ENCODE measurements at regions not wholly inside any gene's neighbourhood (a gene's known extent, or its start where the extent isn't known, plus 50 kb on each side); places are given as distances from the start of the nearest gene placed in this dataset.

DNA sequence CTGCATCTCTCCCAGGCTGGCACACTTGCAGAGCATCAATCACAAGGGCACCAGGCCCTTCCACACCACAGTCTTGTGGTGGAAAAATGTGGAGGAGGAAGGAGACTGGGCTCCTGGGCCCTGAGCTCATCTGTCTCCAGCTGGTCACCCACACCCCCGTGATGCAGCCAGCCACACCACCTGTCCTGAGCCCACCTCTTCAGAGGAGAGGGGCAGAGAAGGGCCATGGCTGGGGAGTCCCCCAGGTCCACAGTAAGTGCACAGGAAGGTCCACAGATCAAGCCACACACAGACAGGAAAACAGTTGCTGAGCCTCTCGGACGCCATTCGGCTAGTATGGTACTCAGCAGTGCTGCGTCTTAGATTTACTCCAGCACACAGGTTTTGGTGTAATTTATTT lies 203.5 kb upstream of the SALL3 start:
- ChIA-PET CTCF (no interaction called here), POLR2A (no interaction called here)
- Mint-ChIP-seq H3K9me3 (no peaks in the 10 kb centered on the region), H3K4me3 (no peak overlapping the region), H3K27me3 (no peaks in the 10 kb centered on the region), H3K27ac (no peak overlapping the region), H3K36me3 (no peaks in the 10 kb centered on the region), H3K4me1 (ENCODE audit: low read depth) (no peaks in the 10 kb centered on the region)
- intact Hi-C loops (cut with micrococcal nuclease) = no loop called here
- no peak for DNase-seq

DNA sequence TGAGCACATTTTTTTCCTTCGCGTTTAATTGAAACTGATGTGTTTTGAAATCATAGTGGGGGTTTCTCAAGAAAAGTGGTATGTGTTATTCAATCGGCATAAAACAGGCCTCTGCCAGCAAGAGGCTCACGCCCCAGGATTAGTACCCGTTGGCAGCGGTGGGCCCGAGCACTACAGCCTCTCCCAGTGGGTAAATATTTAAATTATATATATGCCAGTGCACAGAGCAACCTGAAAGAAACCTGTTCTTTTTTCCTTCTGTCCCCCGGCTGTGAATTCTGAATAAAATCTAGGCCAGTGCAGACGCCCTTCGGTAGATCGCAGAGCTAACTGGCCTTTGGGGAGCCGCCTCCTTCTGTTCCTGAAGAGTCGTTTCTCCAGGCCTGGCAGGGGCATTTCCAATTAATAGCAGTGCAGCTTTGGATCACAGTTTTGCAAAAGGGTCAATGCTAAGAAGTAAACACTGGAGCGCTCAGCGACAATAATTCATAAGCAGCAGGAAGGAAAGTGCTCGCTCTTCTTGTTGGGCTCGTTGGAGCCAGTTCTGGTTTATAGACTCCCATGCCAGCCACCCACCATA lies 202.8 kb upstream of the SALL3 start:
- Mint-ChIP-seq H3K9me3 (no peaks in the 10 kb centered on the region), H3K36me3 (no peaks in the 10 kb centered on the region), H3K4me3 (no peak overlapping the region), H3K27ac (no peak overlapping the region), H3K4me1 (ENCODE audit: low read depth) (no peaks in the 10 kb centered on the region), H3K27me3 (no peaks in the 10 kb centered on the region)
- intact Hi-C loops (cut with micrococcal nuclease) = no loop called here
- ChIA-PET CTCF (no interaction called here), POLR2A (no interaction called here)
- DNase-seq = no peak

DNA sequence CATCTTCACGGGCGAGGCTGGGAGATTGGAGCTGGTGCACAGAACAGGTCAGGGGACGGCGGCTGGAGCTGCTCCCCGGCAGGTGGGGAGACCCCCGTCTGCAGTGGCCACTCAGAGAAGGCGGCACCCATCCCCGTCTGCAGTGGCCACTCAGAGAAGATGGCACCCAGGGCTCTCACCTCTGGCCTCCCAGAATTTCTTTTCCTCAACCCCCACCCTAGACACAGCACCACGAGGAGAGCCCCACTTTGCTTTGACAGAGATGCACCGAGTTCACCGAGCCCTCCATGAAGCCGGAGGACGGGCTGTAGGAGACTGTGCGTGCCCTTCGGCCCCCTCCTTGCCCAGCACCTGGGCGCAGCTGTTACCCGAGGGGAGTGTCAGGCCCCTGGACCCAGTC lies 201.6 kb upstream of the SALL3 start:
- no peak overlapping the region for H3K27ac Mint-ChIP-seq
- no peak for DNase-seq
- H3K36me3 Mint-ChIP-seq = no peaks in the 10 kb centered on the region
- intact Hi-C loops (cut with micrococcal nuclease) = no loop called here
- H3K4me1 Mint-ChIP-seq (ENCODE audit: low read depth) = no peaks in the 10 kb centered on the region
- no peaks in the 10 kb centered on the region for H3K27me3 Mint-ChIP-seq
- no peaks in the 10 kb centered on the region for H3K9me3 Mint-ChIP-seq
- H3K4me3 Mint-ChIP-seq = no peak overlapping the region
- CTCF ChIA-PET = no interaction called here
- POLR2A ChIA-PET = no interaction called here

DNA sequence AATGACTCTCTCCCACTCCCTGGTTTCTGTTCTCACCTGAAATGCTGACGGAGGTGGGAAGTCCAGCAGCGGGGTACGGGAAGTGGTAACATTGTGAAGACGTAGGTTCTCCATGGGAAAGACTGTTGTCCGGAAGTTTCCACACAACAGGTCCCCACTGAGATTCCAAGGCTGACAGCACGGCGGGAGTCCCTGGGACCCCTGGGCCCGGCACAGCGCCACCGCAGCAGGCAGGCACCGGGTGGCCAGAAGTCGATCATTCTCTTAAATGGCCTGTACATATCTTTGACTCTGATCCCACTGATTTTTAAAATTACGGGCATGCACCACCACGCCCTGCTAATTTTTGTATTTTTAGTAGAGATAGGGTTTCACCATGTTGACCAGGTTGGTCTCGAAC lies 201.0 kb upstream of the SALL3 start:
- ChIA-PET CTCF (no interaction called here), POLR2A (no interaction called here)
- Mint-ChIP-seq H3K4me1 (ENCODE audit: low read depth) (no peaks in the 10 kb centered on the region), H3K4me3 (no peak overlapping the region), H3K27me3 (no peaks in the 10 kb centered on the region), H3K36me3 (no peaks in the 10 kb centered on the region), H3K9me3 (no peaks in the 10 kb centered on the region), H3K27ac (no peak overlapping the region)
- no peak for DNase-seq
- intact Hi-C loops (cut with micrococcal nuclease) = no loop called here

DNA sequence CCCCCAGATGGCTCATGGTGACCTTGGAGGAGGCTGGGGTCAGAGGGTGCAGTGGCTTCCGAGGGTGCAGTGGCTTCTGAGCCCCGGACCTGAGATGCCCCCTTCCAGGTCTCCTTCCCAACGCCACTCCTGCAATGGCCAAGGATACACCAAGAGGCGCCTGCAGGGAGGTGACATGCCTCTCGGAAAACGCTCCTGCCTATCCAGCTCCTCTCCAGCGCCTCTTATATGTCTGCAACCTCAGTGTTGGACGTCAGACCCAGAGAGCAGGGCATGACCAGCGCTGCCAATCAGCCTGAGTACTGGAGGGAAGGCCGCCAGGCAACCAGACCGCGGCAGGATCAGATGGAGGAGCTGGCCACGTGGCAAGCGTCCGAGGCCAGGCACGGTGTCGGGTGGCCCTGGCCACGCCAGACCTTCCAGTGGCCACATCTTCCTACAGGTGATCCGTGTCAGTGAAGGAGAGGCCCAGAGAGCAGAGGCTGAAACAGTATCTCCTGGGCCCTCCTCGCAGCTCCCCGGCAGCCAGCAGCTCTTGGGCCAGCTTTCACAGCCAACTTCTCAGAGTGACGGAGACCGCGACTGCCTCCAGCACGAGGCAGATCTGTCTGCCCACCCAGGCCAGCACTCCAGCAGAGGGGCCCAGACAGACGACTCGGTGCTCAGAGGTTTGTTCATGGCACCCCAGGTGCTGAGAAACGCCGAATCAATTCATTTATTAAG lies 199.5 kb upstream of the SALL3 start:
- CTCF ChIA-PET = no interaction called here
- no peaks in the 10 kb centered on the region for H3K4me1 Mint-ChIP-seq (ENCODE audit: low read depth)
- H3K36me3 Mint-ChIP-seq = no peaks in the 10 kb centered on the region
- no peak for DNase-seq
- POLR2A ChIA-PET = no interaction called here
- intact Hi-C loops (cut with micrococcal nuclease) = no loop called here
- H3K9me3 Mint-ChIP-seq = no peaks in the 10 kb centered on the region
- no peaks in the 10 kb centered on the region for H3K27me3 Mint-ChIP-seq
- no peak overlapping the region for H3K4me3 Mint-ChIP-seq
- no peak overlapping the region for H3K27ac Mint-ChIP-seq

DNA sequence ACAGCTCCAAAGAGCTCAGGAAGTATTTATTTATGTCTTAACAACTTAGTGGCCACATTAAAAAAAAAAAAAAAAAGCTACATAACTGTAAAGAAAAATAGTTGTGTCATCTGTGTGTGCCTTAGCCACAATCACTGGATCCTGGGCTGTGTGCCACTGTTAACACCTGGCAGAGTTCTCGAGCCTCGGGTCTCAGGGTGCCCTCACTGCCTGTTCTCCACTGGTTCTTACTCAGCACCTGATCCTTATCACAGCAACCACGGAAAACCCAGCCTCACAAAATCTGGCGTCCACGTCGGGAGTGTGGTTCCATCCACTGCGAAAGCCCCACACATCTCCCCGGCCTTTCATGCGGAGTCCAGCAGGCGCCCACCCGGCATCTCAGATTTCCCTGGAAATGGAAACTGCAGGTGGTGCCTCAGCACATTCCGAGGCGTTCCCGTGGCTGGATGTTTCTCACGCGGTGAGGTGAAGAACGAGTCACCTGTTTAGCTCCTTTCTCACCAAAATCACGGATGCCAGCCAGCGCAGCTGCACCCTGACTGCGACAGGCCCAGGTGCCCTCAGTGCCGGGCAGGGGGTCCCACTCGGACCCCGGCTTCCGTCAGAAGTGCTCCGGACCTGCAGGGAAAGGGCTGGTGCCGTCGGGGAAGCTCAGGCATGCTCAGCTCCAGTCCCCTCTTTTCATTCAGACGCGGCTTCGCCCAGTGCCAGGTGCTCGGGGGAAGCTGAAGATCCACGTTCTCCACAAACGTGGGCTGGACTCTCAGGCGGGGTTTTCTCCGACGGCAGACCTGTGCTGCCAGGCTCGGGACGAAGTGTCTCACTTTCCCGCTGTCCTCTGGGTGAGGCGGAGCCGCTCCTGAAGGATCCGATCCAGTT lies 198.7 kb upstream of the SALL3 start:
- no peaks in the 10 kb centered on the region for H3K9me3 Mint-ChIP-seq
- no peak overlapping the region for H3K27ac Mint-ChIP-seq
- intact Hi-C loops (cut with micrococcal nuclease) = no loop called here
- DNase-seq = no peak
- ChIA-PET CTCF (no interaction called here), POLR2A (no interaction called here)
- no peak overlapping the region for H3K4me3 Mint-ChIP-seq
- H3K27me3 Mint-ChIP-seq = no peaks in the 10 kb centered on the region
- no peaks in the 10 kb centered on the region for H3K4me1 Mint-ChIP-seq (ENCODE audit: low read depth)
- no peaks in the 10 kb centered on the region for H3K36me3 Mint-ChIP-seq

DNA sequence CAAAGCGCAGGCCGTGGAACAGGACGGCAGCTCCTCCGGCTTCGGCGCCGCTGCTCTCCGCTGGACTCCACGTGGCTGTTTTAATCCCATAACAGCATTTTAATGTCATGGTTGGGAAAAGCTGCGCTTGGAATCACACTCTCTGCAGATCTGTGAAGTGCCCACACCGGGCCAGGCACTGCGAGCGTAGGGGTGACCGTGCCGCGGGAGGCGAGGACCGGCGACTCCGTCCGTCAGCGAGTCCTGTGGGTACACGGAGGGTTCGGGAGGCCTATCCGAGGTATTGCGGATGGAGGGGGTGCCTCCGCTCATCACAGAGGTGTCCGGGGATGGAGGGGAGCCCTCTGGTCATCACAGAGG lies 198.0 kb upstream of the SALL3 start:
- Mint-ChIP-seq H3K4me3 (no peak overlapping the region), H3K4me1 (ENCODE audit: low read depth) (no peaks in the 10 kb centered on the region), H3K27ac (no peak overlapping the region), H3K9me3 (no peaks in the 10 kb centered on the region), H3K27me3 (no peaks in the 10 kb centered on the region), H3K36me3 (no peaks in the 10 kb centered on the region)
- ChIA-PET POLR2A (no interaction called here), CTCF (no interaction called here)
- DNase-seq = no peak
- intact Hi-C loops (cut with micrococcal nuclease) = no loop called here

DNA sequence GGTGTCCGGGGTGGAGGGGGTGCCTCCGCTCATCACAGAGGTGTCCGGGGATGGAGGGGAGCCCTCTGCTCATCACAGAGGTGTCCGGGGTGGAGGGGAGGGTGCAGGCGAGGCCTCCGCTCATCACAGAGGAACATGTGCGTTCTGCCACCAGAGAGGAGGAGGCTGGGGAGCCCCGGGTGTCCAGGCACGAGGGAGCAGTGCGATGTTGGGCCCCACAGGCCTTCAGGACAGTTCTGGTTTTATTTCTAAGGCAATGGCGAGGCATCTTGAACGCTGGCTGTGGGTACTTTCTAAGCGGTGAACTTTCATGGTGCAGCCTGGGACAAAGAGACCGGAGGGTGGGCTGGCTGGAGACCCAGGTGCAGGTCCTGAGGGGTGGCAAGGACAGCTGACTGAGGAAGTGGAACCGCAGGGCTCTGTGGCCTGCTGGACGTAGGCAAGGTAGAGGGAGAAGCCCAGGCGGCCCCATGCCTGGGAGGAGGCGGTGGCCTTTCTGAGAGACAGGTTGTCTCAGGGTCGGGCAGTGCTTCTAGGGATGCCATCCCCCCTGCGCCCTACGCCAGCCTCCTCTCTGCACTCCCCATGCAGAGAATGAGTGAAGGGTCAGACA lies 196.6 kb upstream of the SALL3 start:
- Mint-ChIP-seq H3K27ac (no peak overlapping the region), H3K4me1 (ENCODE audit: low read depth) (no peaks in the 10 kb centered on the region), H3K4me3 (no peak overlapping the region), H3K9me3 (no peaks in the 10 kb centered on the region), H3K36me3 (no peaks in the 10 kb centered on the region), H3K27me3 (no peaks in the 10 kb centered on the region)
- DNase-seq = no peak
- ChIA-PET POLR2A (no interaction called here), CTCF (no interaction called here)
- intact Hi-C loops (cut with micrococcal nuclease) = no loop called here

DNA sequence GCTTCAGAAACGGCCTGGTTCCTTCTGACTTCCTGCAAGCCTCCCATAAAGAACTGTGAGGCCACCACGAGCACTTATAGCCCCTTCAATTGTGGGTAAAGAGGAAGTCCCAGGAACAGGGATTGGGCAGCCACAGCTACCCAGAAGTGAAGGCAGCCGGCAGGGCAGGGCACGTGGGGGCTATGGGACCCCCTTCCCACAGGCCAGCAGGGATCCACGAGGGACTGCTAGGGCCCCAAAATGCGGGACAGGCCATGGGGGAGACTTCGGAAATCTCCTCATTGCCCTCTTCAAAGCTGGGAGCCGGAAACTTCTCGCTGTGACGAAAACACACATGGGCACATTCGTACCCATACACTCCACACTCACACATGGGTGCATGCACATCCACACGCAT lies 196.1 kb upstream of the SALL3 start:
- H3K4me3 Mint-ChIP-seq = no peak overlapping the region
- ChIA-PET CTCF (no interaction called here), POLR2A (no interaction called here)
- H3K9me3 Mint-ChIP-seq = no peaks in the 10 kb centered on the region
- intact Hi-C loops (cut with micrococcal nuclease) = no loop called here
- DNase-seq = no peak
- no peaks in the 10 kb centered on the region for H3K36me3 Mint-ChIP-seq
- H3K27ac Mint-ChIP-seq = no peak overlapping the region
- H3K27me3 Mint-ChIP-seq = no peaks in the 10 kb centered on the region
- no peaks in the 10 kb centered on the region for H3K4me1 Mint-ChIP-seq (ENCODE audit: low read depth)

DNA sequence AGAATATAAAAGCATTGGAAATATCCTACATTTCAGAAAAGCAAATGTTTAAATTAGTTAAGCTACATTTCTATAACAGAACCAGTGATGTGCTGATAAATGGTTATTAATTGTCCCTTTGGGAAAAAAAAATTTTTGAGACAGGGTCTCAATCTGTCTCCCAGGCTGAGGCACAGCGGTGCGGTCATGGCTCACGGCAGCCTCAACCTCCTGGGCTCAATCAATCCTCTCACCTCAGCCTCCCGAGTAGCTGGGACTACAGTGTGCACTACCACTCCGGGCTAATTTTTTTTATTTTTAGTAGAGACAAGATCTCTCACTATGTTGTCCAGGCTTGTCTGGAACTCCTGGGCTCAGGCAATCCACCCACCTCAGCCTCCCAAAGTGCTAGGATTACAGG lies 194.8 kb upstream of the SALL3 start:
- POLR2A ChIA-PET = no interaction called here
- Mint-ChIP-seq H3K4me3 (no peak overlapping the region), H3K36me3 (no peaks in the 10 kb centered on the region), H3K4me1 (ENCODE audit: low read depth) (no peaks in the 10 kb centered on the region), H3K9me3 (no peaks in the 10 kb centered on the region), H3K27ac (no peak overlapping the region), H3K27me3 (no peaks in the 10 kb centered on the region)
- DNase-seq = no peak
- intact Hi-C loops (cut with micrococcal nuclease) = no loop called here
- CTCF ChIA-PET = no interaction called here

DNA sequence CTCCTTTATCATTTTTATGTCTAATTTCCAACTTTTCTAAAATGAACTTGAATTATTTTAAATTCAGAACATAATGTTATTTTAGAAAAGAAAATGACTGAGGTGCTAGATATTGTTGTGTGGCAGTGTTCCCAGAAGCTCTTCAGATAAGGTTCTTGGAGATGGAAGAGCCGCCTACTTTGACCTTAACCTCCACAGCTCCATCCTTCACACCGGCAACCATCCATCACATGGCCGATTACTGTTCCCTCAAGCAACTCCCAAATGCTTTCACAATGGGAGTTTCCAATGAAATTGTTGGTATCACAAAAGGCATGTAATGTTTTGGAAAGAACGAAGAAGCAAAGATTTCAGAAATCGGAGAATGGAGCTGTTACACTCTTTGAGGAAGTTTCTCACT lies 193.9 kb upstream of the SALL3 start:
- H3K36me3 Mint-ChIP-seq = no peaks in the 10 kb centered on the region
- H3K27me3 Mint-ChIP-seq = no peaks in the 10 kb centered on the region
- ChIA-PET CTCF (no interaction called here), POLR2A (no interaction called here)
- intact Hi-C loops (cut with micrococcal nuclease) = no loop called here
- no peak overlapping the region for H3K27ac Mint-ChIP-seq
- no peaks in the 10 kb centered on the region for H3K4me1 Mint-ChIP-seq (ENCODE audit: low read depth)
- no peaks in the 10 kb centered on the region for H3K9me3 Mint-ChIP-seq
- no peak for DNase-seq
- no peak overlapping the region for H3K4me3 Mint-ChIP-seq

DNA sequence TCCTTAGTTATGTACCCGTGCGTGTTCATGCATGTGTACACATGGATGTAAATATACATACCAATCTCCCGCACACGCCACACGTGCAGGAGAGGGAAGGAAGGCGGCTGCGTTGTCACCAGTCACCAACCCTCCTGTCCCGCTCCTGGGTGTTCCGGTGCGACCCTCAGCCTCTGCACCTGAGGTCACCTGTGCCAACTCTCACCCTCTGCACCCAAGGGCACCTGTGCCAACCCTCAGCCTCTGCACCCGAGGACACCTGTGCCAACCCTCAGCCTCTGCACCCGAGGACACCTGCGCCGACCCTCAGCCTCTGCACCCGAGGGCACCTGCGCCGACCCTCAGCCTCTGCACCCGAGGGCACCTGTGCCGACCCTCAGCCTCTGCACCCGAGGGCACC lies 192.8 kb upstream of the SALL3 start:
- intact Hi-C loops (cut with micrococcal nuclease) = no loop called here
- H3K36me3 Mint-ChIP-seq = no peaks in the 10 kb centered on the region
- no peak for DNase-seq
- ChIA-PET CTCF (no interaction called here), POLR2A (no interaction called here)
- H3K9me3 Mint-ChIP-seq = no peaks in the 10 kb centered on the region
- no peak overlapping the region for H3K4me3 Mint-ChIP-seq
- H3K4me1 Mint-ChIP-seq (ENCODE audit: low read depth) = no peaks in the 10 kb centered on the region
- no peak overlapping the region for H3K27ac Mint-ChIP-seq
- H3K27me3 Mint-ChIP-seq = no peaks in the 10 kb centered on the region

DNA sequence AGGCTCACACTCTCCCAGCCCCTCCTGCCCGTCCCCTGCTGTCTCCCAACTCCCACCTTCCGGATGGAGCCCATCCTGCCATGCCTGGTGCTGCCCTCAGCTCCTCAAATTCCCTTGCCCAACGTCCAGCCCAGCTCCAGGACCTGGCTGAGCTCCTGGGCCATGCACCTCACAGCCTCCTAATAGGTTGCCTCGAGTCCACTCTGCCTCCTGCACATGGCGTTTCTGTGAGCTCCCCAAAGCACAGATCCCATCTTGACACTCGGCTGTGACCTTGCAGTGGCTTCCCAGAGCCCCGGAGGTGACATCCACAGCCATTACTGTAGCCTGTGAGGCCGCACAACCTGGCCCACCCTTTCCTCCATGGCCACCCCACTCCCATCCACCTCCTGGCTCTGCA lies 191.9 kb upstream of the SALL3 start:
- intact Hi-C loops (cut with micrococcal nuclease) = no loop called here
- ChIA-PET POLR2A (no interaction called here), CTCF (no interaction called here)
- Mint-ChIP-seq H3K9me3 (no peaks in the 10 kb centered on the region), H3K27me3 (no peaks in the 10 kb centered on the region), H3K4me3 (no peak overlapping the region), H3K4me1 (ENCODE audit: low read depth) (no peaks in the 10 kb centered on the region), H3K36me3 (no peaks in the 10 kb centered on the region), H3K27ac (no peak overlapping the region)
- no peak for DNase-seq
